ENCODE measurements at regions not wholly inside any gene's neighbourhood (a gene's known extent, or its start where the extent isn't known, plus 50 kb on each side); places are given as distances from the start of the nearest gene placed in this dataset.

DNA sequence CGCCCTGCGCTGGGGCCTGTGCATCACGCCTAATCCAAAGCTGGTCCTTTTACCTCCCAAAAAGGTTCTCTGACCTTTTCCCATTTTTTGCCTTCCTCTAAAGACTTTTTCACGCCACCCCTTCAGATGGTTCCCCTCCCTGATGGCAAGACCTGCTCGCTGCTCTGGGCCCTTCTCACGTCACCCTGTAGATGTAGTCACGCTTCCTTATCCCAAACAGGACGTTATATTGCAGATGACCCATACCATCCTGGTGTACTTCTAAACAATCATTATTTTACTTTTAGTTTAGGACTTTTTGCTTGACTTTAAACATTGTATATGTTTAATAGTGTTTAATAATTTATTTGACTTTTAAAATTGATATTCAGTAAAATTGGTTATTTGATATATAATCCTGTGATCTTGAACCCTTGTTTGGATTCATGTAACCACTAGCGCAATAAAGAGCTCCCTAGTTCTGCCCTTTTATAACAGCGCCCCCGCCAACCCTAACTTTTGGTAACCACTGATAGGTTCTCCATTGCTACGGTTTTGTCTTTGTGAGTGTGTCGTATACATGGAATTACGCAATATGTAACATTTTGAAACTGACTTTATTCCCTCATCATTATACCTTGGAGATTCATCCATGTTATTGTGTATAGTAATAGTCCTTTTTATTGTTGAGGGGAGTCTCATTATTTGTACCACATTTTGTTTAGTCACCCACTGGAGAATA lies 159.0 kb upstream of the CHRNA7 start:
- peak; percentile 2 for DNase-seq (ENCODE audit: low read depth)

DNA sequence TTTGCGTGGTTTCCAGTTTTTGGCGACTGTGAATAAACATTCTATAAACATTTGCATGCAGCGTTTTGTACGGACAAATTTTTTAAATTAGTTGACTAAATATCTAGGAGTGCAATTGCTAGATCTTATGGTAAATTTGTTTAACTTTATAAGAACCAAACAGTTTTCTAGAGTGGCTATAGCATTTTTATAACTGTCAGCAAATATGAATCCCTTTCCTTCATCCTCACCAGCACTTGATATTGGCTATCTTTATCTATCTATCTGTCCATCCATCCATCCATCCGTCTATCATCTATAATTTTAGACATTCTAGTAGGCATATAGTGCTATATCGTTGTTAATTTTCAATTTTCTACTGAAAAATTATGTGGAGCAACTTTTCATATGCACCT lies 158.4 kb upstream of the CHRNA7 start:
- no peak for DNase-seq (ENCODE audit: low read depth)

DNA sequence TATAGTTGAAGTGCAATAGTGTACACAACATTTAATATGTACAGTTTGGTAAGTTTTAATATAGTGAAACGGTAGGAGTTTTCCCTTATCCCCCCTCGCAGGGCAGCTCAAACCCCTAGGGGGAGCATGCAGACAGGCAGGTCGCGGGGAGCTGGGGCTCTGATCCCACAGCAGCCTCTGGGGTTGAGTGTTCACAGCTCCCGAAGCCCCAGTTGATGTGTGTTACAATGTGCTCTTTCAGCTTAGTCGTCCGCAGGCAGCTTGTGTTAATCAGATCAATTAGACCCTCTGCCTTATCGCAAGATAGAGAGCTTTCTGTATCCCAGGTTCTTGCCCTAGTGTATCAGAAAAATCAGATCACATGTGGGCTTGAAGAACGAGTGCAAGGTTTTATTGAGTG lies 143.1 kb upstream of the CHRNA7 start:
- no peak for DNase-seq (ENCODE audit: low read depth)

DNA sequence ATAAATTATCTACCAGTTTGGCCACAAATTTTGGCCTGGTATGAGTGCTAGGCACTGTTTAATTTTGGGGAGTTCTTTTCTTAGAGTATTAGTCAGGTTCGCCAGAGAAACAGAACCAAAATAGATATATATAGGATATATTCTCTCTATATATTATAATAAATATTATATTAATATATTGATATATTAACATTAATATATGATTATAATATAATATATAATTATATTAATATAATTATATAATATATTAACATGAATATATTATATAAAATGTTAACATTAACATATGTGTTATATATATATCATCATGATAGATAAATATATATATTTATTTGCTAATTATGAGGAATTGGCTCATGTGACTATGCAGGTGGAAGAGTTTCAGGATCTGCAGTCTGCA lies 137.8 kb upstream of the CHRNA7 start:
- DNase-seq (ENCODE audit: low read depth), result no peak

DNA sequence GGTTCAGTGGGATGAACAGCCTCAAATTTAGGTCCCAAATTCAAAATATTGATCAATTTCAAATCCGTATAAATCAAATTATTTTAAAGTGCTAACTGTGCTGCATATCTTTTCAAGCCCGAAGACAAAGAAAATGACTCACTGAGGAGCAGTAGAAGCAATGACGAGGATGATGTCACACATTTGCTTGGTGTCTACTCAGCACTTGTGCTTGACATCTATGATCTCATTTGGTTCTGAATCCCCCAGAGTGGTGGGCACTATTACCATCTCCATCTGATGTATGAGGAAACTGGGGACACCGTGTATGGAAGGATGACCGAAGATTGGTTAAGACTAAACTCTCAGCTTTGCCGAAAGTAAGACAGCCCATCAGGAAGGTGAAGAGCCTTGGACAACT lies 136.5 kb upstream of the CHRNA7 start:
- DNase-seq (ENCODE audit: low read depth), result no peak

DNA sequence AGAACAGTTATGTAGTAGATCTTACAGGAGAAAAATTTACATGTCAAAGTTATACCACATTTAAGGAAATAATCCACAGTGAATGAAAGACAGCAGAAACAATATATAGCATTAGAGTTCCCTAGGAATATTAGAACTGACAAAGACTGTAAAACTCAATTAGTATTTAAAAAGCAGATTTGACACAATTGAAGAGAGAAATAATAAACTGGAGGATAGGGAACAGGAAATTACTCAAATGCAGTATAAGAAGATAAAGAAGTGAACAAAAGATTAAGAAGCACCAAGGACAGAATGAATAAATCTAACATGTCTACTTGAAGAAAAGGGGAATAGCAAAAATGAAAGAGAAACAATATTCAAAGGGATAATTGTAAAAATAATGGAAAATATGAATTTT lies 132.6 kb upstream of the CHRNA7 start:
- no peak for DNase-seq (ENCODE audit: low read depth)

DNA sequence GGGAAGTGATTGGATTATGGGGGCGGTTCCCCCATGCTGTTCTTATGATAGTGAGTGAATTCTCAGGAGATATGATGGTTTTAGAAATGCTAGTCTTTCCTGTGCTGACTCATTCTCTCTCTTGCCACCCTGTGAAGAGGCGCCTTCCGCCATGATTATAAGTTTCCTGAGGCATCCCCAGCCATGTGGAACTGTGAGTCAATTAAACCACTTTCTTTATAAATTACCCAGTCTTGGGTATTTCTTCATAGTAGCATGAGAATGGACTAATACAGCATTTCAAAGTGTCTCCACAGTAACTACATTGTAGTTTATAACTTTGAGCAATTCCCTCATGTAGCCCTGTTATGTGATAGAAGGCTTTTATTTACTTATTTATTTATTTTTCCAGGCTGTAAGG lies 128.8 kb upstream of the CHRNA7 start:
- DNase-seq (ENCODE audit: low read depth), result no peak

DNA sequence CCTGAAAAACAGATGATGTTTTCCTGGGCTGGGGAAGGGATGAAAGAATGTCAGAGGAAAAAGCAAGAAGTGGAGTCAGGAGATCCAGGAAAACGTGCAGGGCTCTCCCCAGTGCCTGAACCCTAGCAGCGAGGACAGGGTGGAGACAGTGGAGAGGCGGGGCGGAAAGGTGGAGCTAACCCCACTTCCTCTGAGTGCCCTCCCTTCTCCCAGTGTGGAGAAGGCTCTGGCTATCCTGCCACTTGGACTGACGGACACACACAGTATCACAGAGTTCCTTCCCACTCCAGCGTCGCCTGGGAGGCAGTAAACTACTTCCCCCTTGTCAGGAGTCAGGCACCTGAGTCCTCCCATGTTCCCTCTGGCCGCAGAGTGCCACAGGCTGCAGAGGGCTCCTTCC lies 125.3 kb upstream of the CHRNA7 start:
- no peak for DNase-seq (ENCODE audit: low read depth)

DNA sequence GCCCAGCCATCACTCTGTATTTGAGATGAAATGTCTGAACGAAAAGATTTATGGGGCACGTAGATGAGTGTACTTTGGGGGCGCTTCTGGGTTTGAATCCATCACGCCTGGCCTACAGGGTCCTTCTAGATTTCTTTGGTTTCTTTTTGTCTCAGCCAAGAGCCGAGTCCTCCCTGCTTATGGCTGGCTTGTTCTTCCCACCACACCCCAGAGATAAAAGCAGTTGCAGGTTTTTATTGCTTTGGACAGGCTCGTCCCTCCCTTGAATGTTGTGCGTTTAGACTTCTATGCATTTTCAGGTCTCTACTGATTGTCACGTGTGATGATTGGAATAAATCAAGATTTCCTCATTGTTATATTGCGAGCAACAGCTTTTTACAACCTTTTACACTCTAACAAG lies 104.8 kb upstream of the CHRNA7 start:
- no peak for DNase-seq (ENCODE audit: low read depth)

DNA sequence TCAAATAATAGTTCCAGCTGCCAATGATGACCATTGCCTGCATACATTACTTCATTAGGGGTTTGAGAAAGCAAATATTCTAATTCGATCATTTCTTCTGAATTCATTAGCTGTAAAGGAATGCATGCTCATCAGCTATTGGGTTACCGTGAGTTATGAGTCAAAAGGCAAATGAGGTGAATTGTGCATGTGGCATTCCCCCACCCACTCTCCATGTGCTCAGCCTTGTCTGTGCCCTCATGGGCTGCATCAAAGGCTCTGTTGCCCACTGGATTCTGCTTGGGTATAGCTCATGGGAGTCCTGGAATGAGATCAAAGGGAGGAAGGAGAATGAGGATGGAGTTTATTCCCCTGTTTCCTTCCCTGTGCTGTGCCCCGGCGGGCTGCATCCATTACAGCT lies 99.3 kb upstream of the CHRNA7 start:
- DNase-seq (ENCODE audit: low read depth), result no peak

DNA sequence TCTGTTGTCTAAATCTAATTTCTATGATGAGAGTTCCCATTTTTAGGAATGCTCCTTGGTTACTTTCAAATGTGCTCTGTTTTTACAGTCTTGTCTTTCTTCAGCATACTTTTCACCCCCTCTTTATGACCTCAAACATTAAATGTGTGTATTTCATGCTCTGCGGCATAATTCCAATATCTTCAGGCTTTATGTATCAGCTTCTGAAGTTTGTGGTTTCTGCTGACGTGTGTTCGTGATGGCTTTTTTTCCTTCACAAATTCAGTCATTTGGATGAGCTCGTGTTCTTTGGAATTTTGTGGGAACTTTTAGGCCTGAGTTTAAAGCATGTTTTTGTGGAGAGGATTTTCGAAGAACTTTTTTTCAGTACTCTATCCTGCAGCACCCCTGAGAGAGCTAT lies 97.7 kb upstream of the CHRNA7 start:
- DNase-seq (ENCODE audit: low read depth), result no peak

DNA sequence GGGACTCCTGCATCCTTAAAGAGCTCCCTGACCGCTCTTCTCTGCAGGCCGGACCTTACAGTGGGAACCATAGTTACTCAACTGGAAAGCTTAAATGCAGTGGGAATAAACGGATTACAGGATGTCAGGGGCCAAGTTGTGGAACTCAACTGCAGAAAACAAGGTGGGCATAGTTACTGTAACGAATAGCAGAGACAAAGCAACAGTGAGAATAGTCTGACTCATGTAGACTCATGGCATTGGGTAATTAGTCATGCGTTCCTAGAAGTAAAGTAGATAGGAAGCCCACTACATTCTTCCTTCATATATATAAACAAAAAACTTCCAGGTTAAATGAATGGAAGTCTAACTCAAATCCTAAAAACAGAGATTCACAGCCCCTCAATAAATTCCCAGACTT lies 95.5 kb upstream of the CHRNA7 start:
- peak; percentile 29 for DNase-seq (ENCODE audit: low read depth)

DNA sequence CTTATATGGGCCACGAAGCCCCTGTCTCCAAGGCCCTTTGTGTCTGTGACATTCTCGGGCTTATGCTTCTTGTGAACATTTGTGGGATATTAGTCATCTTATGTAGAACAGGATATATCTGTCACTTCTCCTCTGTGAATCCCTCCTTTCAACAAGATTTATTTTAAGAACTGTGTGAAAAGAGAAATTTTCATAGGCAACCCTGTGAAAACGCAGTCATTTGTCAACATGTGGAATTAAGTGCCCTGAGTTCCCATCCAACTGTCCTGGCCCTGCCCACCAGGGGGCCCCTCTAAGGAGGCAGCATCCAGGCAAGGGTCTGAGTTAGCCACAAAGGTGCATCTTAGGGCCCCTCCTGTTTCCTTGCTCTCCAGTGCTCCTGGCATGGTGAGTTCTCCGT lies 76.8 kb upstream of the CHRNA7 start:
- no peak for DNase-seq (ENCODE audit: low read depth)

DNA sequence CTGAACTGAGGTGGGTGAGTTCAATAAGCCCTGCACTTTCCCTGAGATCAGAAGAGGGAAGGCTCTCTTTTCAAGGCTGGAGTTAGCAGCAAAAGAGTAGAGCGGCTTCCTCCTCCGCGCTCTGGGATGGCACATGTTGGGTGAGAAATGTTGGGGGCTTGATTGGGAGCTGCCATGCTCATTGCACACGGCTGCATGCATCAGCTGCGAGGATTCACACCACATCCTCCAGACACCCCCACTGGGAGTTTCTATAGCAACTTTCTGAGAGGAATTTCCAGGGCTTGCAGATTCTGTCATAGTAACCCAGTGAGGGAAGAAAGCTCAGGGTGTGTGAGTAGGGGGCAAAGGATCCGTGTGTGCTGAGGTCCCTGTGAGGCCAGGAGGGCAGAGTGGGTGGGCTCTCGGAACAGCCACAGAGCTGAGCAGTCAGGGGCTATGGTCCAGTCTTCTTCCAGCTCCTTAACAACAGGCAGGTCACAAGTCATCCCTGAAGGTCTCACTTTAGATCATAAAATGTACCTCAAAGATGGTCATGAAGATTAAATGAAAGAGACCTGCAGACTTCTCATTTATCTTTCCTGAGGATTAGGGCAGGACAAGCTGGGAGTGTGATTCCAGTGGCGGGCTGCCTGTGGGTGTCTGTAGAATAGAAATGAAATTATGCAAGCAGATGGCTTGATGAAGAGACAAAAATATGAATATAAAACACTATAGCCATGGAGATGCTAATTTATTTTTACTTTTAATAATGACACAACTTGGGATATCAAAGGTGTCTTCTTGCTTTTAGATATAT lies 75.7 kb upstream of the CHRNA7 start:
- no peak for DNase-seq (ENCODE audit: low read depth)

DNA sequence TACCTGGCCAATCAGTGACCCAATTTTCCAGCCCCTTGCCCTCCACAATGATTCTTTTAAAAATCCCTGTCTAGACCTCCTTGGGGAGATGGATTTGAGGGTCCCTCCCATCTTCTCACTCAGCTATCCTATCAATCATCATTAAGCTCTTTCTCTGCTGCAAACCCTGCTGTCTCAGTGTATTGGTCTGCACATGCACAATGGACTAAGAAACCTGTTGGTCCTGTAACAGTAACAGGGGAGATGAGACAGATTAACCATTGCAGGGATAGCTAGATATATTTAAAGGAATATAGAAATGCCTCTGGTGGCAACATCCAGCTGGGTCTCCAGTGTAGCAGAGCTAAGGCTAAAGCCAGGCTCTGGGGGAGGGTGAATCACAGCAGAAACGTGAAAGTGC lies 74.6 kb upstream of the CHRNA7 start:
- DNase-seq (ENCODE audit: low read depth), result no peak

DNA sequence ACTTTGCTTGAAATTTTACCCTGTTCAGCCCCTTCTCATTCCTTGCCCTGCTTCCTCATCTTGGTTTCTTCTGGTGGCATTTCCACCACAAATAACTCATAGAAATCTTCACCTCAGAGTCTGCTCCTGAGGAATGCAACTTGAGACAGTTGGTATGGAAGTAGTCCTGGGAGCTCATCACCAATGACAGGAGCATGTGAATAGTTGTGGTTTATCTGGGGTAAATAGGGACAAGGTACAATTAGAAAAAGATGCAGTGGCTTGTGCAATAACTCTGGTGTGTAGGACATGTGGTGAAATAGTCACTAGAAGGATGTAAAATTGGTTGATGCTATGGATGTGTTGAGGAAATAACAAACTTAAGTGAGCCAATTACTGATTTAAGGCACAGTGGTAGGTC lies 72.7 kb upstream of the CHRNA7 start:
- DNase-seq (ENCODE audit: low read depth), result no peak

DNA sequence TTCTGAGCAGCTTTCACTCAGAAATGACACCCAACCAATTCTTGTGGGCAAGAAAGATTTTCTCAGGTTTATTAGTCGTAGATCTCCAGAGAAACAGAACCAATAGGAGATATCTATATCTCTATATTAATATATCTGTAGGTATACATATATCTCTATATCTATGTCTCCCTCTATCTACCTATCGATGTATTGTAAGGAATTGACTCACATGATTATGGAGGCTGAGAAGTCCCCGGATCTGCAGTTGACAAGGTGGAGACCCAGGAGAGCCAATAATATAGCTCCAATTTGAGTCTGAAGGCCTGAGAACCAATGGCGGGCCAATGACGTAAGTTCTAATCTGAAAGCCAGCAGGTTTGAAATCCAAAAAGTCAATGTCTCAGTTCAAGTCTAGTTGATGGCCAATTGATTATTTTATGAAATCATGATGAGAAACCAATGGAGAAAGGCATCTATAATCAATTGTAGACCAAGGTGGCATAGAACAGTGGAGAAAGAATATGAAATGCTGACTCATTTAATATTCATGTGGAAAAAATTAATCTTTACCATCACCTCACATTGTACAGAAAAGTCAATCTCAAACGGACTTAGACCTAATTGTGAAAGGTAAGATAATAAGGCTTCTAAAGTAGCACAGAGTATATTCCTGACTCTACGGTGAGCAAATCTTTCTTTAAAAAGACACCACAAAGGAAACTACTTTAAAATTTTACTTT lies 65.6 kb upstream of the CHRNA7 start:
- DNase-seq (ENCODE audit: low read depth), result no peak

DNA sequence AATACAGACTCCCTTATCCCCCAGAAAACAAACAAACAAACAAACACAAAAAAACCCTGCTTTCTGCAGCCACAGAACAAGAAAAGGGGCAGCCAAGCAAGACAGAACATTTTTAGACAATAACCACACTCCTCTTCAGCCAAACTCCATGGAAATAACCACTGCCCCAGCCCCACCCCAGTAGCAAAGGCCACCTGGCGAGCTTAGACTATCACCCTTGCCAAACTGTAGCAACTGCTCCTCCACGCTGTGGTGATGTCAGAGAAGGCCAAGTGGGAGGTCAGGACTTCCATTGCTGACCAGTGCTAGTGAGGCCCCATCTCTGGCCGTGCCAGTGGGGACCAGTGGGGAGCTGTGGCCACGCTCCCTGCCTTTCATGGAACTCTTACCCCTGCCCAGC lies 60.3 kb upstream of the CHRNA7 start:
- DNase-seq (ENCODE audit: low read depth), result no peak

DNA sequence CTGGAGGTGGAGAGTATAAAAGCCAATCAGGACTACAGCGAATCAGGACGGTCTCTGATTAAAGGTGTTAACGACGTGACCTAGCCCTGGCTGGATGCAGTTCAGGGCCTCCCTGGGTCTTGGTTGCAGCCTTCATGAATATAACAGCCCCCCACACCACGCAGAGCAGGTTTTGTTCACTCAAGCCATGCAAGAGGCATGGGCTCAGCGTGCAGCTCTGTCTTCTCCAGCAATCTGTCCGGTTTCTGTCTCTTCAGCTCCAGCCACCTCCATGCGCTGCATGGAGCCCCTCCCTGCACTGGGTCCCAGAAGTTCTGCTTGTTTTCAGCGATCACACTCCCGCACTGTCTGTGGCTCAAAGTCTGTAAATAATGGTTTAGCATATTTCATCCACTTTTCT lies 57.1 kb upstream of the CHRNA7 start:
- DNase-seq (ENCODE audit: low read depth), result no peak

DNA sequence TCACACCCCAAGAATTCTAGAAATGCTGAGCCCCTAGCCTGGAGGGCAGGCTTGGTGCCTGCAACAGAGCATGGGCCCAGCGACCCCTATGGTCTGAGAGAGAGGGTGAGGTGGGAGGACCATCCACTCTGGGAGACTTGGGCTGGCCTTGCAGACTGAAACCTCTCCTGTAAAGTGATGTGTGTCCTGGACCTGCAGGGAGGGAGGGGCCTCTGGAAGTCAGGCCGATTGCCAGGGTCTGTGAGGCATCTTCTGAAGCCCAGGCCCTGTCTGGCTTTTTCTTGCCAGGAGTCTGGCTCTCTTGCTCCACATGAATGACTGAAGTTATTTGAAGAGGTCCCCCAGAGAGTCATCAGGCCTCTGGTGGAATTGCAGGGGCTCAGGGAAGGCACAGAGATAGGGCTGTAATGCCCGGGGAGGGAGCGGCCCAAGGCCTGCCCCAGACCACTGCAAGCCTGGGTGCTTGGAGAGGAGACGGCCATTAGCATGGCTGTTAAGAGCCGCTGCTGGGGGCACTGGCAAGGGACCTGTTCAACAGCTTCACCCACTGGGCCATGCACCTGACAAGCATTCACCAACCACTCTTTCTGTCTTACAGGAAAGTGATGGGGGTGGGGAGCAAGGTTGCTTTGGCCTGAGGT lies 56.0 kb upstream of the CHRNA7 start:
- DNase-seq (ENCODE audit: low read depth), result no peak

DNA sequence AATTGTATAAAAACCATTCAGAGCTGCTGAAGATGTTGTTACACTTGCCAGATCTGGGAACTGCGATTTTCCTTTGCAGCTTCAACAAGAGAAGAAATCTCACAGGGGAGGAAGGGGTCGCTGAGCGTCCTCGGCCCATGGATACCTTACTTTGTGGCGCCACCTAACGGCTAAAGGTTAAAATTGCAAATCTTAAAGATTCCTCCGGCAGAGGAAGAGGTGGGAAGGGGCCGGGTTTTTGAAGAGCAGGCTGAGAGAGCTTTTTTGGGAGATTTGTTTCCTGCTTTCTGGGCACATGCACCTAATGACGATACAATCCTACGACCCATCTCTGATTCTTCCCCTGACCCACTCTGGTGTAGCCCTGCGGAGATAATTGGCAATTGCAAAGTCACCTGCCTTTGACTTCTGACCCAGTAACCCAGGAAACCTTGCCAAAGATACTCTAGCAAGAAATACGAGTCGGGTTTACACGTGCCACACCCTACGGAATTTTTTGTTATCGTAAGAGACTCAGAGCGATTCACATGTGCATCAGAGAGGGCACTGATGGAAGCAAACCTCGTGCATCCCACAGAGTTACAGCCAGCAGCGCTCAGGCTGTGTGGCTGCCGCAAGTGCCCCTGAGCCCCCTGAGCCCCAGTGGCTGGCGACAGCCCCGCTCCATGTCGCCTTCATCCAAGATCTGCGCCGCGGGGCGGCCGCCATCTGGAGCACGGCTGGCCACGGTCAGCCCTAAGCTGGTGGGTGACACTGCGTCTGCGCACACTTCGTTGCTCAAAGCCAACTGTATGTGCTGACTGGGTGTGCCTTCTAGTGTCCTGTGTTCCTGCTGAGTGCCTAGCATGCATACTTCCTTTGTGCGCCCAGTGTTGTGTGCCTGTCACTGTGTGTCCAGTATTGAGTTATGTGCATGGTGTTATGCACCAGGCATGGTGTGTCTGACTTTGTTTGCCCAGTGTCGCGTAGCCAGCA lies 55.2 kb upstream of the CHRNA7 start:
- DNase-seq (ENCODE audit: low read depth), result peak; percentile 20
